ENCODE measurements at regions not wholly inside any gene's neighbourhood (a gene's known extent, or its start where the extent isn't known, plus 50 kb on each side); places are given as distances from the start of the nearest gene placed in this dataset.

GRCh38 chr13:63124863-63125262 lies 1709.2 kb upstream of the PCDH20 start:
- TF ChIP-seq POLR2A (IDR thresholded peaks at IDR 0.05) (no peak), CTCF (IDR thresholded peaks at IDR 0.05 in 4 of 5, conservative IDR thresholded peaks at IDR 0.05 in 1 of 5) (no peak)

Data from gastrocnemius medialis (tissue), 4 donors.